ENCODE measurements at regions not wholly inside any gene's neighbourhood (a gene's known extent, or its start where the extent isn't known, plus 50 kb on each side); places are given as distances from the start of the nearest gene placed in this dataset.
"Not testable (repeated sequence)": the region's sequence is repeated elsewhere in the genome, so short reads cannot be mapped to it uniquely, and the experiment has no call there.

- Histone ChIP-seq H3K4me1 (no peaks in the 10 kb centered on the region), H3K9ac (no peak overlapping the region), H2AFZ (no peak overlapping the region), H3K27ac (no peak overlapping the region), H3K4me3 (ENCODE audit: low read depth, low read length) (no peak overlapping the region), H3K4me2 (ENCODE audit: low read length) (no peak overlapping the region), H3K79me2 (no peaks in the 10 kb centered on the region), H3K9me3 (ENCODE audit: control insufficient read depth, low read length) (no peaks in the 10 kb centered on the region), H3K27me3 (ENCODE audit: control insufficient read depth, insufficient read depth, low read length) (no peaks in the 10 kb centered on the region), H3K36me3 (ENCODE audit: control insufficient read depth, insufficient read depth, low read length) (no peaks in the 10 kb centered on the region)
- TF ChIP-seq CTCF (IDR thresholded peaks at IDR 0.05), result no peak
These were observed 72.4 kb upstream of the SLC22A23 start for GRCh38 chr6:3529232-3529631.

GRCh38 chr6:3528081-3528671 lies 71.3 kb upstream of the SLC22A23 start:
- not testable (repeated sequence) for H3K79me2 ChIP-seq; H2AFZ ChIP-seq; H3K9ac ChIP-seq; H3K4me1 ChIP-seq; H3K27me3 ChIP-seq (ENCODE audit: control insufficient read depth, insufficient read depth, low read length); H3K4me3 ChIP-seq (ENCODE audit: low read depth, low read length); H3K27ac ChIP-seq; H3K36me3 ChIP-seq (ENCODE audit: control insufficient read depth, insufficient read depth, low read length); H3K9me3 ChIP-seq (ENCODE audit: control insufficient read depth, low read length); H3K4me2 ChIP-seq (ENCODE audit: low read length)

- Histone ChIP-seq H3K9me3 (ENCODE audit: control insufficient read depth, low read length) (no peaks in the 10 kb centered on the region), H3K4me3 (ENCODE audit: low read depth, low read length) (no peak overlapping the region), H3K79me2 (no peaks in the 10 kb centered on the region), H3K4me1 (no peaks in the 10 kb centered on the region), H3K27ac (no peak overlapping the region), H3K27me3 (ENCODE audit: control insufficient read depth, insufficient read depth, low read length) (no peaks in the 10 kb centered on the region), H3K36me3 (ENCODE audit: control insufficient read depth, insufficient read depth, low read length) (no peaks in the 10 kb centered on the region), H3K4me2 (ENCODE audit: low read length) (no peak overlapping the region), H2AFZ (no peak overlapping the region), H3K9ac (no peak overlapping the region)
- TF ChIP-seq CTCF (IDR thresholded peaks at IDR 0.05), result no peak
These were observed 70.8 kb upstream of the SLC22A23 start for GRCh38 chr6:3527651-3527977.

- no peaks in the 10 kb centered on the region for H3K9me3 ChIP-seq (ENCODE audit: control insufficient read depth, low read length)
- no peak overlapping the region for H3K4me3 ChIP-seq (ENCODE audit: low read depth, low read length)
- TF ChIP-seq CTCF (IDR thresholded peaks at IDR 0.05), result no peak
- no peaks in the 10 kb centered on the region for H3K79me2 ChIP-seq
- H2AFZ ChIP-seq, result no peak overlapping the region
- no peak overlapping the region for H3K27ac ChIP-seq
- H3K4me1 ChIP-seq, result no peaks in the 10 kb centered on the region
- H3K4me2 ChIP-seq (ENCODE audit: low read length), result no peak overlapping the region
- no peak overlapping the region for H3K9ac ChIP-seq
- H3K36me3 ChIP-seq (ENCODE audit: control insufficient read depth, insufficient read depth, low read length), result no peaks in the 10 kb centered on the region
- H3K27me3 ChIP-seq (ENCODE audit: control insufficient read depth, insufficient read depth, low read length), result no peaks in the 10 kb centered on the region
These were observed 70.3 kb upstream of the SLC22A23 start for GRCh38 chr6:3526962-3527650.

GRCh38 chr6:3525915-3526314 lies 69.1 kb upstream of the SLC22A23 start:
- no peaks in the 10 kb centered on the region for H3K4me1 ChIP-seq
- no peak overlapping the region for H3K4me2 ChIP-seq (ENCODE audit: low read length)
- H3K36me3 ChIP-seq (ENCODE audit: control insufficient read depth, insufficient read depth, low read length), result no peaks in the 10 kb centered on the region
- no peak overlapping the region for H3K9ac ChIP-seq
- no peaks in the 10 kb centered on the region for H3K79me2 ChIP-seq
- no peaks in the 10 kb centered on the region for H3K27me3 ChIP-seq (ENCODE audit: control insufficient read depth, insufficient read depth, low read length)
- H3K9me3 ChIP-seq (ENCODE audit: control insufficient read depth, low read length), result no peaks in the 10 kb centered on the region
- H2AFZ ChIP-seq, result no peak overlapping the region
- TF ChIP-seq CTCF (IDR thresholded peaks at IDR 0.05), result no peak
- H3K4me3 ChIP-seq (ENCODE audit: low read depth, low read length), result no peak overlapping the region
- no peak overlapping the region for H3K27ac ChIP-seq

All from parathyroid adenoma (tissue), 2 donors.